SK-N-SH treated with all-trans-retinoic acid at 6 μM for 48 hours (cell line): ENCODE measurements at regions not wholly inside any gene's neighbourhood (a gene's known extent, or its start where the extent isn't known, plus 50 kb on each side); places are given as distances from the start of the nearest gene placed in this dataset.

Source experiments
- ATAC-seq: fragments of 200-7000 bp; cut with Tn5 transposase; 3 replicates; pipeline ENCODE4 v1.9.1; 2020; ENCODE audit warnings: mild to moderate bottlenecking, moderate library complexity
- ARNTL ChIP-seq: fragments of 450-650 bp; formaldehyde crosslinking; IDR thresholded peaks from 2 replicates; pipeline ENCODE4 v1.5.0; 2020; ENCODE audit warnings: low read depth, mild to moderate bottlenecking, moderate library complexity, borderline replicate concordance
- BACH2 ChIP-seq: fragments of 250-450 bp; sonication (Bioruptor Pico); IDR thresholded peaks from 2 replicates; pipeline ENCODE4 v1.9.0; 2021; ENCODE audit warnings: mild to moderate bottlenecking, borderline replicate concordance
- CREB5 ChIP-seq: fragments of 250-450 bp; sonication (Bioruptor Pico); IDR thresholded peaks from 2 replicates; pipeline ENCODE4 v1.5.1; 2020; ENCODE audit warnings: low read depth, mild to moderate bottlenecking, moderate library complexity
- CSDC2 ChIP-seq: fragments of 250-450 bp; sonication (Bioruptor Pico); IDR thresholded peaks from 2 replicates; pipeline ENCODE4 v1.5.0; 2020; ENCODE audit warnings: mild to moderate bottlenecking, moderate library complexity
- CSRNP3 ChIP-seq: fragments of 250-450 bp; sonication (Bioruptor Pico); IDR thresholded peaks from 2 replicates; pipeline ENCODE4 v1.5.1; 2021; ENCODE audit warnings: mild to moderate bottlenecking, moderate library complexity
- ESRRG ChIP-seq: fragments of 250-450 bp; sonication (Bioruptor Pico); IDR thresholded peaks from 2 replicates; pipeline ENCODE4 v1.6.1; 2021; ENCODE audit warnings: mild to moderate bottlenecking
- ISL1 ChIP-seq: fragments of 250-450 bp; sonication (Bioruptor Pico); IDR thresholded peaks from 2 replicates; pipeline ENCODE4 v2.1.2; 2022; ENCODE audit warnings: mild to moderate bottlenecking, moderate library complexity
- OSR1 ChIP-seq: fragments of 250-450 bp; sonication (Bioruptor Pico); IDR thresholded peaks from 2 replicates; pipeline ENCODE4 v1.8.0; 2022; ENCODE audit warnings: moderate library complexity, mild to moderate bottlenecking, inconsistent platforms
- PATZ1 ChIP-seq: fragments of 250-450 bp; sonication (Bioruptor Pico); IDR thresholded peaks from 2 replicates; pipeline ENCODE4 v1.8.0; 2020; ENCODE audit warnings: mild to moderate bottlenecking, moderate library complexity, borderline replicate concordance
- POU6F1 ChIP-seq: fragments of 250-450 bp; sonication (Bioruptor Pico); IDR thresholded peaks from 2 replicates; pipeline ENCODE4 v1.8.0; 2021; ENCODE audit warnings: low read depth, mild to moderate bottlenecking, moderate library complexity, borderline replicate concordance
- PPARA ChIP-seq: fragments of 250-450 bp; sonication (Bioruptor Pico); IDR thresholded peaks from 2 replicates; pipeline ENCODE4 v1.5.0; 2020; ENCODE audit warnings: mild to moderate bottlenecking, borderline replicate concordance
- SNAI2 ChIP-seq: fragments of 250-450 bp; sonication (Bioruptor Pico); IDR thresholded peaks from 2 replicates; pipeline ENCODE4 v1.5.0; 2020; ENCODE audit warnings: mild to moderate bottlenecking, moderate library complexity
- TOX ChIP-seq: fragments of 250-450 bp; sonication (Bioruptor Pico); IDR thresholded peaks from 2 replicates; pipeline ENCODE4 v1.8.0; 2021; ENCODE audit warnings: mild to moderate bottlenecking, moderate library complexity, borderline replicate concordance
- ZC3H10 ChIP-seq: fragments of 250-450 bp; sonication (Bioruptor Pico); IDR thresholded peaks from 2 replicates; pipeline ENCODE4 v1.5.1; 2021; ENCODE audit warnings: mild to moderate bottlenecking, moderate library complexity
- ZFP3 ChIP-seq: fragments of 250-450 bp; sonication (Bioruptor Pico); IDR thresholded peaks from 2 replicates; pipeline ENCODE4 v1.5.0; 2020; ENCODE audit warnings: mild to moderate bottlenecking, moderate library complexity
- ZFP30 ChIP-seq: fragments of 450-650 bp; formaldehyde crosslinking; IDR thresholded peaks from 2 replicates; pipeline ENCODE4 v1.5.0; 2022; ENCODE audit warnings: mild to moderate bottlenecking, moderate library complexity
- ZNF565 ChIP-seq: fragments of 450-650 bp; formaldehyde crosslinking; conservative IDR thresholded peaks from 2 replicates; pipeline ENCODE4 v1.5.0; 2020; ENCODE audit warnings: low read depth, mild to moderate bottlenecking, moderate library complexity
- ZNF70 ChIP-seq: fragments of 450-650 bp; formaldehyde crosslinking; IDR thresholded peaks from 2 replicates; pipeline ENCODE4 v1.5.0; 2020; ENCODE audit warnings: mild to moderate bottlenecking, moderate library complexity
- ZNF8 ChIP-seq: fragments of 450-650 bp; formaldehyde crosslinking; IDR thresholded peaks from 2 replicates; pipeline ENCODE4 v1.5.0; 2020; ENCODE audit warnings: mild to moderate bottlenecking, moderate library complexity
- TF ChIP-seq, protein P1 (sequence below): fragments of 250-450 bp; sonication (Bioruptor Pico); IDR thresholded peaks from 2 replicates; pipeline ENCODE4 v1.5.0; 2020; ENCODE audit warnings: mild to moderate bottlenecking, moderate library complexity

- TF ChIP-seq CSRNP3 (no peak), PPARA (no peak), ZNF70 (no peak), ZFP30 (CRISPR knock-in tag) (no peak)
- TF ChIP-seq, all 23 proteins: peak for 0
Observed at GRCh38 chr3:135896613-135897012, 68.9 kb upstream of the PPP2R3A start (continued).

DNA sequence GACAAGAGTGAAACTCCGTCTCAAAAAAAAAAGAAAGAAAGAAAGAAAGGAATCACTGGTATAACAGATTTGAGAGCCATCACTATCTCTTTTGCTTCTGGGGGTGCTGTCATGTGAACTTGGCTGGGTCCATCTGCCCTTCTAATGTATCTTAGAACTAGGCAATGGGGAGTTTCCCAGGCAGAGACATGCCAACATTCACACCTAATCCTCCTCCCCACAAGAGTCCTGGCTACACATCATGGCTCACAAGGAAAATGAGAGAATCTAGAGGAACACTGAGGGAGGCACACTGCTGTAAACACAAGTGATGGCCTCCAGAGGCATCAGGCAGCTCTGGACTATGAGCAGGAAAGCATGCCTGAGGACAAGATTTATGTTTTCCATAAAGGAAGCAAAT, 67.8 kb upstream of the PPP2R3A start:
- TF ChIP-seq OSR1 (CRISPR knock-in tag) (no peak), ZNF8 (CRISPR knock-in tag) (no peak), ZNF70 (no peak), ZFP30 (CRISPR knock-in tag) (no peak), SNAI2 (CRISPR knock-in tag) (no peak), ZC3H10 (CRISPR knock-in tag) (no peak), CSDC2 (CRISPR knock-in tag) (no peak), ESRRG (CRISPR knock-in tag) (no peak), PPARA (no peak), POU6F1 (no peak), TOX (CRISPR knock-in tag) (no peak), ZFP3 (CRISPR knock-in tag) (no peak), ARNTL (CRISPR knock-in tag) (no peak), CSRNP3 (no peak), BACH2 (CRISPR knock-in tag) (no peak), ISL1 (CRISPR knock-in tag) (no peak), CREB5 (CRISPR knock-in tag) (no peak), PATZ1 (CRISPR knock-in tag) (no peak), ZNF565 (CRISPR knock-in tag) (no peak)
- TF ChIP-seq, protein P1, sequence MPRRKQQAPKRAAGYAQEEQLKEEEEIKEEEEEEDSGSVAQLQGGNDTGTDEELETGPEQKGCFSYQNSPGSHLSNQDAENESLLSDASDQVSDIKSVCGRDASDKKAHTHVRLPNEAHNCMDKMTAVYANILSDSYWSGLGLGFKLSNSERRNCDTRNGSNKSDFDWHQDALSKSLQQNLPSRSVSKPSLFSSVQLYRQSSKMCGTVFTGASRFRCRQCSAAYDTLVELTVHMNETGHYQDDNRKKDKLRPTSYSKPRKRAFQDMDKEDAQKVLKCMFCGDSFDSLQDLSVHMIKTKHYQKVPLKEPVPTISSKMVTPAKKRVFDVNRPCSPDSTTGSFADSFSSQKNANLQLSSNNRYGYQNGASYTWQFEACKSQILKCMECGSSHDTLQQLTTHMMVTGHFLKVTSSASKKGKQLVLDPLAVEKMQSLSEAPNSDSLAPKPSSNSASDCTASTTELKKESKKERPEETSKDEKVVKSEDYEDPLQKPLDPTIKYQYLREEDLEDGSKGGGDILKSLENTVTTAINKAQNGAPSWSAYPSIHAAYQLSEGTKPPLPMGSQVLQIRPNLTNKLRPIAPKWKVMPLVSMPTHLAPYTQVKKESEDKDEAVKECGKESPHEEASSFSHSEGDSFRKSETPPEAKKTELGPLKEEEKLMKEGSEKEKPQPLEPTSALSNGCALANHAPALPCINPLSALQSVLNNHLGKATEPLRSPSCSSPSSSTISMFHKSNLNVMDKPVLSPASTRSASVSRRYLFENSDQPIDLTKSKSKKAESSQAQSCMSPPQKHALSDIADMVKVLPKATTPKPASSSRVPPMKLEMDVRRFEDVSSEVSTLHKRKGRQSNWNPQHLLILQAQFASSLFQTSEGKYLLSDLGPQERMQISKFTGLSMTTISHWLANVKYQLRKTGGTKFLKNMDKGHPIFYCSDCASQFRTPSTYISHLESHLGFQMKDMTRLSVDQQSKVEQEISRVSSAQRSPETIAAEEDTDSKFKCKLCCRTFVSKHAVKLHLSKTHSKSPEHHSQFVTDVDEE = no peak
- ATAC-seq = no peak

DNA sequence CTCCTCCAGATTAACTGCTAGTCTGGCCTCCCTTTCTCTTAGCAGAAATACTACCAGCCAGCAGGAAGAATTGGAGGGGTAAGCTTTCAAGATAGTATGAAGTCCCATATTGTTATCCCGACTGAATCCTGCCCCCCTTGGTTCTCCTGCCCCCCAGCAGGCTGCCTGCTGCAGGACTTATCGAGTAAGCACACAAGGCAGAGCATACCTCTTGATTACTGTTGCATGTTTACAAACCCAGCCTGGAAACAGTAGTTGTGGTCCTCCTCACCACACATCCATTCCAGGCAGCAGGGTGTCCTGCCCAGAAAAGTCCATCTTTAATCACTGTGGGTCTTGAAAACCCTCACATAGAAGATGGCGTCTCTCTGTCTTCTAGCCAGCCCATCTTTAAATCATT, 66.8 kb upstream of the PPP2R3A start:
- no peak for TF ChIP-seq OSR1 (CRISPR knock-in tag)
- no peak for ATAC-seq
